Hematopoietic multipotent progenitor cell treated with erythropoietin and hydrocortisone succinate and interleukin-3 and kit ligand, for 4 days (in vitro differentiated cells): ENCODE measurements at regions not wholly inside any gene's neighbourhood (a gene's known extent, or its start where the extent isn't known, plus 50 kb on each side); places are given as distances from the start of the nearest gene placed in this dataset.
A peak's percentile ranks its signal among the peaks of the same experiment; 100 is the strongest.
"Not testable (repeated sequence)": the region's sequence is repeated elsewhere in the genome, so short reads cannot be mapped to it uniquely, and the experiment has no call there.

ENCODE experiments used
- DNase-seq: peaks from one replicate; pipeline ENCODE4 v3.0.0-alpha.2; 2015

DNA sequence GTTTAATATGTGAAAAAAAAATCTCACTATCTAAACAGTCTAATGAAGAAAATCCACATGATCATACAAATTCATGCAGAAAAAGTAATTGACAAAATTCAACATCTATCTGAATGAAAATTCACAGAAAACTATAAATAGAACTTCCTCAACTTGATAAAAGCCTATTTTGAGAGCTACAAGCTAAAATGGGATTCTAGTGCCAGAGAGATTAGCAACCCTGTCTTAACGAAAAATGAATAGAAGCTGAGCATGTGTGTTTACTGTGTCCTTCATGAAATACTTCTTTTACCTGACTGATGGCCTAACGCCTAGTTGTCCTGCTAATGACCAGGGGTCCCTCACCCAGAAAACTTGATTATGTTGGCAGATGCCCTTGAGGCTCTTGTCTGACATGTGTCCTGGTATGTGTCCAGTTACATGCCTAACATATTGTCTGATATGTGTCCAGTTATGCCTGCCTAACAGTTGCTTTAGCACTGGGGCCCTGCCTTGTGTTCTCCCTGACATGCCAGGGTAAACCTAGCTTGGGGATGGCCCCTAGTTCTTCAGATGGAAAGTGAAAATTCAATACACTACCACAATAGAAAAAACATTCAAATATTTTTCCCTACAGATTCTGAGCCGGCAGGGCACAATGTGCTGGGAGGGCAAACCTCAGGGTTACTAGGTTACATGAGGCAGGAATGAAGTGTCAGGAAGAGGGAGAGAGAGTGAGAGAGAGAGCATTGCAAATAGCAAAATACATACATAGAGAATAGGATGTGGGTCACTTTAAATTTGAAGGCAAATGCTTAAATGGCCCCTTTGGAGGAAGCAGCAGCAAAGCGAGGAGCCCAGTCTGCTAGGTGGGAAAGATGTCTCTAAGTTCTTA is 834.0 kb downstream of the CDH11 start:
- no peak for DNase-seq

DNA sequence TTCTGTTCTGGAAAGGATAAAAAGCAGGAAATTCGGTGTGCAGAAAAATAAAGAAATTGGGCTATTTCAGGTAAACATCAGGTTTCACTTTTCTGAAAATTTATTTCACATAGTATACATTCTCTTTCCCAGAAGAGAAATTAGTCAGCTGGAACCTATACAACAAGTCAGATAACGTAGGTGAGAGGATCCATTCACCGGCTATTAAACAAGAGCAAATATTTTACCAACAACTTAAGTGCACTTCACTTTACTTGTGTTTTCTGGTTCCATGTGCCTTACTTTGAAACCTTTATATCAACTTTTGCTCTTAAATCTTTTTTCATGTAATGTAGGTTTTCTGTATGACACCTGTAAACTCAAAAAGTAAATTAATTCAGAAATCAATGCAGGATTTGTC is 839.7 kb downstream of the CDH11 start:
- no peak for DNase-seq

DNA sequence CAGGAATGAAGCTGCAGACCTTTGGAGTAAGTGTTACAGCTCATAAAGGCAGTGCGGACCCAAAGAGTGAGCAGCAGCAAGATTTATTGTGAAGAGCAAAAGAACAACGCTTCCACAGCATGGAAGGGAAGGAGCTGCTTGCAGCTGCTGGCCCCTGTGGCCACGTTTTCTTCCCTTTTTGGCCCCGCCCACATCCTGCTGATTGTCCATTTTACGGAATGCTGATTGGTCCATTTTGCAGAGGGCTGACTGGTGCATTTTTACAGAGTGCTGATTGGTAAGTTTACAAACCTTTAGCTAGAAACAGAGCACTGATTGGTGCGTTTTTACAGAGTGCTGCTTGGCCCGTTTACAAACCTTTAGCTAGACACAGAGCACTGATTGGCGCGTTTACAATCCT is 841.5 kb downstream of the CDH11 start:
- DNase-seq: peak; percentile 0

DNA sequence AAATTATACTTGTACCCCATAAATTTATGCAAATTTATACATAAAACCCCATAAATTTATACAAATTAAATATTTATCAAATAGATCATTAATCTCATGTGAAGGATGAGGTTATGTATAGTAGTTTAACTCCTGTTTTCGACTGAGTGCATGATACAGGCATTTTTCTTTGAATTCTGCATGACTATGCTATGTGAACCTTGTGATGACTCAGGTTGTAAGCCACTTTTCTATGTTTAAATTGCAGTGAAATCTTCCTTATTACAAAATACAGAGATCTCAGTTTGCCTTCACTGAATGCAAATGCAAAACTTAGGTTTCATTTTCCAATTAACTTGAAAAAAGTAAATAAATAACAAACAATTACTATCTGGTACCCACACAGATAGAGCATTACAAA is 843.7 kb downstream of the CDH11 start:
- no peak for DNase-seq

DNA sequence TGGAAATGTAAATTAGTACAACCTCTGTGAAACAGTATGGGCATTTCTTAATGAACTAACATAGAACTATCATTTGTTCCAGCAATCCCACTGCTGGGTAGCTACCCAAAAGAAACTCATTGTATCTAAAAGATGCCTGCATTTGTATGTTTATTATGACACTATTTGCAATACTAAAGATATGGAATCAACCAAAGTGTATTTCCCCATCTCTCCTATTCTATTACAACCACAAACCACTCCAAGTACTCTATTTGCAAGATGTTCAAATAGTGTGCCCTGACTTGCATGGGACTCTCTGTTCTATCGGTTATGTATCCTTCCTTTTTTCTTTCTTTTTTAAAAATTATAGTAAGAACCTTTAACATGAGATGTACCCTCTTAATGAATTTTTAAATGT is 845.2 kb downstream of the CDH11 start:
- no peak for DNase-seq

DNA sequence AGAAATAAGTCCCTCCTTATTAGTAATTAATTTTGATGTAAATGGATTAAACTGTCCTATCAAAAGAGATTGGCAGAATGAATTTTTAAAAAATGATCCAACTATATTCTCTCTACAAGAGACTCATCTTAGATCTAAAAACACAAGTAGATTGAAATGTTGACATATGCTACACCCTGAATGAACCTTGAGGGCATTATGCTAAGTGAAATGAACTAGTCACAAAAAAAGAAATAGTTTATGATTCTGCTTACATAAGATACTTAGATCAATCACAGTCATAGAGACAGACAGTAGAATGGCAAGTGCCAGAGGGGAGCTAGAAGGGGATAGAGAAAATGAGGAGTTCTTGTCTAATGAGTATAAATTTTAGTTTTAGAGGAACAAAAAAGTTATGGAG is 849.8 kb downstream of the CDH11 start:
- DNase-seq: no peak

DNA sequence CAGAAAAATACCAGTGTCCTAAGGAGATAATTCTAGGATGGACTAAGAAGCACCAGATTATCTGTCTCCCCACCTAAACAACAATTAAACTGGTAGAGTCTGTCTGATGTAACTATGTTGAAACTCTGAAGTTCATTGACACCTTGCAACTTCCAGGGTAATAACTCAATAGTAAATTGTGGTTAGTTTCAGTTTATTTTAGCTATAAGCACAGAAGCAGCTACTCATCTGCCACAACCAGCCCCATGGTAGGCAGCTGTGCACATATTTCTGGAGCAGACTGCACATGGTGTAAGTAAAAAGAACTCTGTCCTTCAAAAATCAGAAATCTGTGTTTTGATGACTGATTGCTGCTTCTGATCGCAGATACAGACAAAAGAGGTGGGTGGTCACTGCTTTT is 852.1 kb downstream of the CDH11 start:
- no peak for DNase-seq

DNA sequence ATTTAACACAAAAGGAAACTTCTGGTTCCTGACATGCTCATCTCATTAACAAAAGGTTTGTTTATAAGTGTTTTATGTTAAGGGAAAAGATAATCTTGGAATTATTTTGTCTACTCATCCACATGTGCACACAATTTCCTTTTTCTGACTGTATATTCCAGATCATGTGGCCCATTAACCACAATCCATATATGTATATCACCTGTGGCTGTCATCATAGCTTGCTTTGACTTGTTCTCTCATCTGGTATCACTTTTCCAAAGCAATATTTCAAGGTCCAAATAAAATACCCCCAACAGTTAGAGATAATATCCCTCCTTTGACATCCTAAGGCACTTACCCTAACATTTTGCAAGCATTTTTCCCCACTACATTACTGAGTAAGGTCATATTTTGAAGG is 856.1 kb downstream of the CDH11 start:
- no peak for DNase-seq

DNA sequence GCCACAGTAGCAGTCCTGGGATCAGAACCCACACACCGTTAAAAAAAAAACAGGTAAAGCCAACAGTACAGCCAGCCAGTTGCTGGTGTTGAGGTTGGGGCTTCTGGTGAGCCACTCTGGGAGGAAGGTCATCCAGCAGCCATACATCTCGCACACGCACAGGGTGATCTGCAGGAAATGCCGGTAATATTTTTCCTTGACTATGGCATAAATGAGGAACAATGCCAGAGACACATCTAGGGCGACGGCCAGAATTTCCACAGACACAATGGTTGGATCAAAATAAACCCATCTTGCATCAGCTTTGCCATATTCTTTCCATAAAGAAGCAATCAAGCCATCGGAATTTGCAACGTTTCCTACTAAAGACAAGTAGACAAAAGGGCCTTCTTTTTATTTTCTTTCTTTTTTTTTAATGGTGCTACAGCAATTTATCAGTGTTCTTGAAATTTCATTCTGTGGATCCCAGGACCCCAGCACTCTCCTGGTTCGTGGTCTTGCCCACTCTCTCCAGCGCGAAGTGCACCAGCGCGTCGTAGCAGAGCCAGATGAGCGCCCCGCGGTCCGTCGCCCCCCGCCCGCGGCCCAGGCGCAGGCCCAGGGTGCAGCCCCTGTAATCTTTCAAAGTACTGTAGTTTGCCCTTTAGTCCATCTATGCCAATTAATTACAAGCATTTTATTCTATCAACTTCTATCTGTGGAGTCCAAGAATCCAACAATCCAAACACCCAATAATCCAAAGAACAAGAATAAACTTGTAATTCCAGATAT is 861.0 kb downstream of the CDH11 start:
- not testable (repeated sequence) for DNase-seq

DNA sequence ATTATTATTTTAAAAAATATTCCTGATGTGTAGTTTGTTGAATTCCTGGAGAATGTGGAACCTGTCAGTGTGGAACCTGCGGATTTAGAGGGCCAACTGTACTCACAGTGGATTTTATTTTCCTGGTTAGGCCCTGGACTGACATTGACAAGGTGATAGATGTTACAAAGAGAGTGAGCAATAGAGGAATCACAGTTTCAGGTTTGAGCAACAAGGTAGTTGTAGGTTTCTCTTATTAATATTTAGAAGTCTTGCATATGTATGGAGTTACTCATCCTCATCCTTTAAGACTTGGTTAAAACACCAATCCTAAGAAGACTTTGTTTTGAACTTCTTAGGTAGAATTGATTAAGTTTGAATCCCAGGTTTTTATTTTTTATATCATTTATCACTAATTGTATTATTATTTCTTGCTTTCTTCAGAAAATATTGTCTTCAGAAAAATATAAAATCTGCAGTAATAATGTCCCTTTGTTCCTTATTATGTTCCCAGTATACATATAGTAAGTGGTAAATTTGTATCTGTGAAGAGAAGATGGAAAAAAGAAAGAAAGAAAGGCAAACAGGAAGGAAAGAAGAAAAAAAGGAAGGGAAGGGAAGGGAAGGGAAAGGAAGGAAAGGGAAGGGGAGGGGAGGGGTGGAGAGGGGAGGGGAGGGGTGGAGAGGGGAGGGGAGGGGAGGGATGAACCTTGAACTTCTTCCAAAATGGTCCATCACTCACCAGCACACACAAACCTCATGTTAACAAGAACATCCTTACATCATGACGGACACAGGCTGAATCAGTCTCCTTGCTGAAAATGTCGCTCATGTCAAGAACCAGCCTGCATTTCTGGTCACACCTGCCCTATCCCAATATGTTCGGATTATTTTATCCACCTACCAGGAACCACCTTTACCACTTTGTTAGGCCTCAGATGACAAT is 867.2 kb downstream of the CDH11 start:
- no peak for DNase-seq

DNA sequence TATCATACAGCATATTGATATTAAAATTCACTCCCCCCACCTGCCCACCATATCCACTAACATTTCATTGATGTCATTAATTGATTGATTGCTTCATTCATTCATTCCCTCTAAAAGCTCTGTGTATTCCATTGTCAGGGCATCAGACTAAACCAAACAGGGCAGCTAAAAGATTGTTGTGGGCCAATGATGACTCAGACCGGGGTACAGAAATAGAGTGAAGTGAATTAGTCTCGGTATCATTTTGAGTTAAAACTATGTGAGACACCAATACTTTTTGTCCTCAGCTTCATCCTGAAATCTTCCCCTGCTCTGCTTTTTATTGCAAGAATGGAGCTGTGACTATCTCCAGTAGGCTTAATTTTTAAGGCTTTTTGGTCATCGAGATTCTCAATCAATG is 868.3 kb downstream of the CDH11 start:
- no peak for DNase-seq

DNA sequence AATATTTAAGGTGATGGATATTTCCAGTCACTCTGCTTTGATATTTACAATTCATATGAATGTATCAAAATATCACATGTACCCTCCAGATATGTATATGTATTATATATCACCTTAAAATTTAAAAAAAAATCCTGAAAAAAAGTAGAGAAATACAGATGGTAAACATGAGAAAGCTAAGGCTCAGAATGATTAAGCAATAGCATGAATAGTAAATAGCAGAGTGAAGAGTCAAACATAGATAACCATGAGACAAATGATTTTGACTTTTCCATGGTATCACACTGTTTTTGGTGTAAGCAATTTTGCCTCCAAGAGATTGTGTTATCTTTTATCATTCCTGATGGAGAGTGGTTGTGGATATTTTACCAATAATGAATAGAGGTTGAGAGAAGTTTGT is 868.8 kb downstream of the CDH11 start:
- no peak for DNase-seq

DNA sequence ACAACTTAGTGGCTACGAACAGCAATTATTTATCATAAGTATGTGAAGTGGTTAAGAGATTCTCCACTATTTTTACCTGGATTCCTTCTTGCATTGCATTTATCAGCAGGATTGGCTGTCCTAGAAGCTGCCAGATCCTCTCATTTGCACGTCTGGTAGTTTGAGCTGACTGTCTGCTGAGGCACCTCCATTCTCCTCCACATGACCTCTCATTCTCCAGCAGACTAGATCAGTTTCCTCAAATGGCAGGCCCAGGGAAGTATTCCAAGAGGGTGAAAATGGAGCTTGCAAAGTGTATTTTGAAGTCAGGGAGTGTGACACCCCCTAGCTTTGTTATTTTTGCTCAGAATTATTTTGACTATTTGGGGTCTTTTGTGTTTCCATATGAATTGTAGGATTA is 870.1 kb downstream of the CDH11 start:
- DNase-seq: no peak

DNA sequence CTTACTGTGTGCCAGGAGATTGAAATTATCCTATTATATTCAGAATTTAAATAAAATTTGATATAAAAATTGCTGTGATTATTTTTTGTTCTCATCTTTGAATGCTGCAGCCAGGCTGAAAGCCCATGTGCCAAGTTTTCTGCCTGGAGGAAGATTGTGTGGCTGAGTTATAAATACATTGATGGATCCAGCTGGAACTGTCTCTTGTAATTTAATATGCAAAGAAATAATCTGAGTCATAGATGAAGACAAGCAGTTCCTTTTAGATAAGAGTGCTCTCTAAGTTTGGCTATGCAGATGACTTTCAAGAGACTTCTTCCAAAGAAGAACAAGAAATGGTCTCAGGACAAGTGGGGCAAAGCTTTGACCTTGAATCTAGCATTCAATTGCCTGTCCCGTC is 871.0 kb downstream of the CDH11 start:
- no peak for DNase-seq

DNA sequence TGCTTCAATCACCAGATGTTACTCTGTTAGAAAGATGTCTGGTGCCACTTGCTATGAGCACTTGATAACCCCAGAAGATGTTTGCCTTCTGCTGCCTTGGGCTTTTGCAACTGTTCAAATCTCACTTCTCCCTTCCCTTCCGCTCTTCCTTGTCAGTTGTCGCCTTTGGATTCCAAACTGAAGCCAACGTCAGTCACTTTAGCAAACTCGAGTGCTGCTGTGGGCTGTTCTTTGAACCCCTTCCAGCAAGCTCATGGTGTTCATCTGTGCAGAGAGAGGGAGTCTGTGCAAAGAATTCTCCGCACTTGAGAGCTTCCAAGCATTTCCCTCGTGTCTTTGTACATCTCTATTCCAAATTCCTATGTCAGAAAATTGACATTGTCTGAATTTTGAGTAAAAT is 879.4 kb downstream of the CDH11 start:
- no peak for DNase-seq

DNA sequence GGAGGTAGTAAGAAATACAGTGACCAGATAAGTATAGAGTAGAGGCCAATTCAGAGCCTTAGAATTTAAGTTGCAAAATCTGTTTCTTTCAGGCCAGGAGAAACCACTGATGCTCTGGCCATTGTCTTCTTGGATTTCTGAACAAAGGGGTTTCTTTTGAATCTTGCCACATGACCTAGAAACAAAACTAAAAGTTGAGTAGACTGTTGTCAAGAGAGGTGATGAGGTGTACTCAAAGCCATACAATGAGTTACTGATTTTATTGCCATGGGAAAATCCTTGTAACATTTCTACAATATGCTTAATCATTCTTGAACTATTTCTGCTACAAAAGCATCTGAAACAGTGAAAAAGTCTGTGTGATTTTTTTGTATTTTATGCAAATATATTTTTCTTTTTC is 881.3 kb downstream of the CDH11 start:
- no peak for DNase-seq

DNA sequence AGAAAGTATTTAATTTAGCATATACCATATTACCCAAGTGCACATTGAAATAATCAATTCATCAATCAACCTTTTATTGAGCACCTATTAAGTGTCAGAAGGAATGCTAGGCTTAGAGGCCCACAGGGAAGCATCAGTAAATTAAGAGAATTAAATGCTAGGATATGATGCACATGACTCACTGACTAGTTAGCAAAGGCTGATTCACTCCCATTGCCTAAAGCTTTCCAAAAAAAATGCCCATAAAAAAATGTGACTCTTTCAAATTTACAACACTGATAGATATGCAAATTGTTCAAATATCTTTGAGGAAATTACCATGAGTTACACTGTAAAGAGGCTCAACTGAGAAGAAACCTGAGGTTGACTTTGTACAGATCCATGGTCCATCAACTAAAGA is 883.3 kb downstream of the CDH11 start:
- DNase-seq: no peak

DNA sequence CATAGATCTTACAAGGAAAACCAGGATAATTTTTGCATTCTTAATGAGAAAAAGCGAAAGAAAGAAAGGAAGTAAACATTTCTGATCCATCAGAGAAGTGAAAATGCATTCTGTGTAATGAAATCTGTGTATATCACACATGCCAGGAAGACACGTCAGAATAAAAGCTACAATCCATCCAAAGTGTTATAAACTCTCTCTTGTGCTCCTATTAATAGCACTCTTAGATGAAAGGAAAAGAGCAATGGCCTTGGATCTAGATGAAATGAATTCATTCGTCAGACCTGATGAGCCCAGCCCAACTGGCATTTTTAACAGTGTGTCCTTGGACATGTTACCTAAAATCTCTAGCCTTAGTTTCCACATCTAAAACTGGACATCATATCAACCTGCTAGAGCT is 885.5 kb downstream of the CDH11 start:
- DNase-seq: no peak

DNA sequence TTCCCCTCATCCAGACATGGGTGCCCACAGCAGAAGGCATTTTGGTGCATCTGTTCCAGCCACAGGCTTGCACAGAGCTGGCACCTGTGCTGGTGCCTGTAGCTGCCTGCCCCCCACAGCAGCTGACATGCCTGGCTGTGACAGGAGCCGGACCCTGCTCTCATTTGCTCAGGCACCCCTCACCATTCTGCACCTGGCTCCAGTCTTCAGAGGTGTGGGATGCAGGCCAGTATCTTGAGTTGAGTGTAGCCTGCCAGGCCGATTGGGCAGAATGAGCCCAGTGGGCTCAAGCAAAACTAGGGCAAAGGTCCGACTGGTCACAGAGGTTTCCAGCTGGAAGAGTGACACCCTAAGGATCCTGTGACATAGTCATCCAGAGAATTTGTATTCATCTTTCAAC is 887.7 kb downstream of the CDH11 start:
- no peak for DNase-seq

DNA sequence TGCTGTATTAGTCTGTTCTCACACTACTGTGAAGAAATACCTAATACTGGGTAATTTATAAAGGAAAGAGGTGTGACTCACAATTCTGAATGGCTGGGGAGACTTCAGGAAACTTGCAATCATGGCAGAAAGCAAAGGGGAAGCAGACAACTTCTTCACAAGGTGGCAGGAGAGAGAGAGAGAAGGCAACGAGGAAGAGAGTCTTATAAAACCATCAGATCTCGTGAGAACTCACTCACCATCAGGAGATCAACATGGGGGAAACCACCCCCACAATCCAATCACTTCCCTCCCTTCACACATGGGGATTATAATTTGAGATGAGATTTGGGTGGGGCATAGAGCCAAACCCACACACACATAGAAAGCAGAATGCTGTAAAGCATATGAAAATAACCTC is 896.2 kb downstream of the CDH11 start:
- DNase-seq: no peak

DNA sequence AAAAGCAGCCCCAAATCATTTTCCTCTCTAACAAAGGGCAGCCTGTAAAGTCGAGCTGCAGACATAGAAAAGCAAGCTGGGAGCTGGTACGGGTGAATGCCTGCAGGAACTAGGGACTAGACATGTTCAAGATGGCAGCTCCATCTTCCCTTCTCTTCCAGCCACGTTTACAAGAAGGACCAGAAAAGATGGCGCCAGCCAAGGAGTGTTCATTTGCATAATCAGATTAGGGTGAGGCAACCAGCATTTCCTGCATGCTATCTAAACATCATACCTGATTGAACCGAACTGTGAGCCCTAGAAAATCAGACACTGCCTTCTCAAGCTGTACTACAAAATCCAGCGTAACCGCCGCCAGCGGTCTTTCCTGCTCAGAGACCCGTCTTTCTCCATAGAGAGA is 896.8 kb downstream of the CDH11 start:
- DNase-seq: no peak

DNA sequence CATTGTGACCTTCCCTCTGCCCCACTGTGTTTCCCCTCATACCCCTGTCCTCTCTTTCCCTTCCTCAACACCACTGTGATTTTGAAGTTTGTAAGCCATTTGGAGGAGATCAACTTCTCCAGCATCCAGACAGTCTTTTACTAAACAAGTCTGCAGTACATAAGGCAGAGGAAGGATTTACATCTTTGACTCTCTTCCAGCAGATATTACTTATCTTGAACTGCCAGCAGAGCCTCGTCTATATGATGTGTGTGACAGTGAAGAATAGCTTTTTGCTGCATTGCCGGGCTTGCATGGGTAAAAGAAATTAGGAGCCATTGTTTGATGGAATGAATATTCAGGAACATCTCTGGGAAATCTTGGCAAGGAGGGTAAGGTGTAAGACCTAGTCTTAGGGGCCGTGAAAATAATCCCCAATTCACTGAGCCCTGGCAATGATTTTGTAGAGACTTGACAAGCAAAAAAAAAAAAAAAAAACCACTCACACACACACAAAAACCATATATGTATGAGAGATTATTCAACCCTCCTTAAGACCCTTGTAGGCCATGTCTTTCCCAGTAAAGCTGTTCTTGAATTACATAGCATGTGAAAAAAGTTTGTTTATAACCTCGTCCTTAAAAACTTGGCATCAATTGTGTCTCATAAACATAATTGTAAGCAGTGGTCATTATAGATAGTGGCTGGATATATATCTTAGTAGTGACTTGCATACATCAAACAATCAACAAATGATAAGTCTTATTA is 903.9 kb downstream of the CDH11 start:
- DNase-seq: no peak

DNA sequence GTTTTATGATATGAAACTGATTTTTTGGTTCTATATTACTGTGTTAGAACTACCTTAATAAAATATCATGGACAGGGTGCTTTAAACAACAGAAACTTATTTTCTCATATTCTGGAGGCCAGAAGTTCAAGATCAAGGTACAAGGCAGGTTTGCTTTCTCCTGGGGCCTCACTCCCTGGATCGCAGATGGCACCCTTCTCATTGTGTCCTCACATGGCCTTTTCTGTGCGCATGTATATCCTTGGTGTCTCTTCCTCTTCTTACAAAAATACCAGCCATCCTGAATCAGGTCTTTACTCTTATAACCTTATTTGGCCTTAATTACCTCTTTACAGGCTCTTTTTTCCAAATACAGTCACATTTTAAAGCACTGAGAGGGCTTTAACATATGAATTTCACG is 906.1 kb downstream of the CDH11 start:
- no peak for DNase-seq
